Chondrocyte (in vitro differentiated cells): ENCODE measurements at regions not wholly inside any gene's neighbourhood (a gene's known extent, or its start where the extent isn't known, plus 50 kb on each side); places are given as distances from the start of the nearest gene placed in this dataset.
A peak's percentile ranks its signal among the peaks of the same experiment; 100 is the strongest.
"Not testable (repeated sequence)": the region's sequence is repeated elsewhere in the genome, so short reads cannot be mapped to it uniquely, and the experiment has no call there.

ENCODE experiments used
- DNase-seq: peaks from one replicate; pipeline ENCODE4 v3.0.0; 2021; ENCODE audit warnings: mixed read lengths, low spot score
- H3K27ac Mint-ChIP-seq: one replicate; pipeline ENCODE4 v1.8.0; 2021; ENCODE audit warnings: mild to moderate bottlenecking, moderate library complexity, mixed read lengths; ENCODE audit not compliant: unreplicated experiment
- H3K27me3 Mint-ChIP-seq: 2 replicates; pipeline ENCODE4 v1.8.0; 2021; ENCODE audit warnings: low read depth, mixed read lengths
- H3K36me3 Mint-ChIP-seq: 2 replicates; pipeline ENCODE4 v1.8.0; 2021; ENCODE audit warnings: low read depth, mixed read lengths
- H3K4me1 Mint-ChIP-seq: 2 replicates; pipeline ENCODE4 v1.8.0; 2021; ENCODE audit warnings: low read depth, mild to moderate bottlenecking, mixed read lengths
- H3K4me3 Mint-ChIP-seq: one replicate; pipeline ENCODE4 v1.8.0; 2021; ENCODE audit warnings: mild to moderate bottlenecking, moderate library complexity, mixed read lengths; ENCODE audit not compliant: unreplicated experiment
- H3K9me3 Mint-ChIP-seq: 2 replicates; pipeline ENCODE4 v1.8.0; 2021; ENCODE audit warnings: low read depth, mixed read lengths
- TF ChIP-seq, protein P1 (sequence below): fragments of 200-600 bp; sonication (generic); IDR thresholded peaks from 2 replicates; pipeline ENCODE4 v1.5.0; 2021; ENCODE audit warnings: antibody characterized with exemption, mild to moderate bottlenecking, moderate library complexity

DNA sequence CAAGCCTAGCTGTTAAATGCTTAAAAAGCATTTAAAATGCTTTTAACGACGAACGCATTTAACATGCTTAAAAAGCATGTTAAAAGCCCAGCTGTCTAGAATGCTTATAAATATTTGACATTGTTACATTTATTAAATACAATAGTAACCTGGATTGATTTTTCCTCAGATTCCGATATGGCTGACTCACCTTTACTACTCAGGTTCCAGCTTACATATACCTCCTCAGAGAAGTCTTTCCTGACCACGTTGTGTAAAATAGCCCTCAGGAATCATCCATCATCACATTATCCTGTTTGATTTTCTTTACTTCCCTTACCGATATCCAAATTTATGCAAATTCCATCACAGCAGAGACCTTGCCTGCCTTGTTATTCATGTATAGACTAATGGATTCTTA is 51.4 kb downstream of the SLC41A2 start:
- Mint-ChIP-seq H3K4me3 (no peak overlapping the region), H3K9me3 (no peaks in the 10 kb centered on the region), H3K36me3 (peaks cover 5% of the 10 kb centered on the region), H3K27ac (no peak overlapping the region), H3K4me1 (peaks cover 28% of the 10 kb centered on the region), H3K27me3 (no peaks in the 10 kb centered on the region)
- no peak for DNase-seq
- TF ChIP-seq, protein P1, sequence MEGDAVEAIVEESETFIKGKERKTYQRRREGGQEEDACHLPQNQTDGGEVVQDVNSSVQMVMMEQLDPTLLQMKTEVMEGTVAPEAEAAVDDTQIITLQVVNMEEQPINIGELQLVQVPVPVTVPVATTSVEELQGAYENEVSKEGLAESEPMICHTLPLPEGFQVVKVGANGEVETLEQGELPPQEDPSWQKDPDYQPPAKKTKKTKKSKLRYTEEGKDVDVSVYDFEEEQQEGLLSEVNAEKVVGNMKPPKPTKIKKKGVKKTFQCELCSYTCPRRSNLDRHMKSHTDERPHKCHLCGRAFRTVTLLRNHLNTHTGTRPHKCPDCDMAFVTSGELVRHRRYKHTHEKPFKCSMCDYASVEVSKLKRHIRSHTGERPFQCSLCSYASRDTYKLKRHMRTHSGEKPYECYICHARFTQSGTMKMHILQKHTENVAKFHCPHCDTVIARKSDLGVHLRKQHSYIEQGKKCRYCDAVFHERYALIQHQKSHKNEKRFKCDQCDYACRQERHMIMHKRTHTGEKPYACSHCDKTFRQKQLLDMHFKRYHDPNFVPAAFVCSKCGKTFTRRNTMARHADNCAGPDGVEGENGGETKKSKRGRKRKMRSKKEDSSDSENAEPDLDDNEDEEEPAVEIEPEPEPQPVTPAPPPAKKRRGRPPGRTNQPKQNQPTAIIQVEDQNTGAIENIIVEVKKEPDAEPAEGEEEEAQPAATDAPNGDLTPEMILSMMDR, result no peak

DNA sequence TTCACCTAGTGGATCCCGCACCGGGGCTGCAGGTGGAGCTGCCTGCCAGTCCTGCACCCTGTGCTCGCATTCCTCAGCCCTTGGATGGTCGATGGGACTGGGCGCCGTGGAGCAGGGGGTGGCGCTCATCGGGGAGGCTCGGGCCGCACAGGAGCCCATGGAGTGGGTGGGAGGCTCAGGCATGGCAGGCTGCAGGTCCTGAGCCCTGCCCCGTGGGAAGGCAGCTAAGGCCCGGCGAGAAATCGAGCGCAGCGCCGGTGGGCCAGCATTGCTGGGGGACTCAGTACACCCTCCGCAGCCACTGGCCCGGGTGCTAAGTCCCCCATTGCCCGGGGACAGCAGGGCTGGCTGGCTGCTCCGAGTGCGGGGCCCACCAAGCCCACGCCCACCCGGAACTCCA is 52.6 kb downstream of the SLC41A2 start:
- H3K4me3 Mint-ChIP-seq, H3K9me3 Mint-ChIP-seq, H3K27me3 Mint-ChIP-seq, DNase-seq, H3K27ac Mint-ChIP-seq, H3K36me3 Mint-ChIP-seq: not testable (repeated sequence)
- H3K4me1 Mint-ChIP-seq, result peaks cover 27% of the 10 kb centered on the region

DNA sequence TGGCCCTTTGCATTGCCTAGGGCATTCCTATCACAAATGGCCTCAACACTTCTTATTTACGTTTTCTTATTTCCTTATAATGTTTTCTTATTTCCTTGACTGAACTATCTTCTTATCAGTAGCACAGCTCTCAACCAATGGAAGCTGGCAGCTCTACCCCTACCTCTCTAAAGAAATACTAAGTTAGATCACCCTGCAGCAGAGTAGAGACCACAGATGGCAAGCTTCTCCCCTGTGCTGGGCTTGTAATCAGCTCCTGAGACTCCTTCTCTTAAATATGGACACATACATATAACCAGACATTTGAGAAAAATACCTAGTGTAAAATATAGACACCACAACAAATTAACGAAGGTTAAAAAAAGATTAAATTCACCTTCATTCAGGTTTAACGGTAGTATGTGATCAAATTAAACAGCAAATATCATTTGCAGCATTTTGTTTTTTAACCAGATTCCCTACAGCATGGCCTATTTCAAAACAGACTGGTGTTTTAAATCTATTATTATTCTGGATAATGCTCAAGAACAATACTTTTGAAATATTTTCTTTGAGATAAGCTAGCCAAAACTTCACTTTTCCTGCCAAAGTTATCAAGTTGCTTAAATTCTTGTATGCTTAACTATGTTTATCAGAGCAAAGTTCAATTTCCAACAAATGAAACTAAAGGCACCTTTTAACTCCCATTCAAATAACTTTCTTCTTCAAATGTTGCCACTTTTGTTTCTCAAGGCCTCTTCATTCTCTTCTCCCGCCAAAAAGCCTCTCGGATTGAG is 54.3 kb downstream of the SLC41A2 start:
- TF ChIP-seq, protein P1, result no peak
- DNase-seq, result no peak
- Mint-ChIP-seq H3K36me3 (peaks cover 5% of the 10 kb centered on the region), H3K4me3 (no peak overlapping the region), H3K4me1 (peaks cover 18% of the 10 kb centered on the region), H3K27me3 (no peaks in the 10 kb centered on the region), H3K27ac (peak overlapping the region; percentile 8), H3K9me3 (peaks cover 12% of the 10 kb centered on the region)

DNA sequence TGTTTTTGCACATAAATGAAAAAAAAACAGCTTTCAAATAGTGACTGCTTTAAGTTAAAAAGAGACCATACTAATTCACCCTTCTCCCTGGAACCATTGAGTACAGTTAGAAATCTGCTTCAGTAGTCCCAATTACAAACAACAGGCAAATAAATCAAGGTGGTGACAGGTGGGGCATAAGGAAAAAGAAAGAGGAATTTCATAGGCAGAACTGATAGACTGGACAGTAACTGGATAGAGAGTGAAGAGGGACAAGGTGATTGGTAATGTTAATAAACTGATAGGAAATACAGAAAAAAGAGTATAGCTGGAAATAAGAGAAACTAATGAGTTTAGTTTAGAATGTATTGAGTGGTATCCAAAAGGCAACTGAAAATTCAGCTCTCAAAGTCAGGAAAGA is 56.0 kb downstream of the SLC41A2 start:
- Mint-ChIP-seq H3K4me1 (peaks cover 18% of the 10 kb centered on the region), H3K27ac (no peak overlapping the region), H3K4me3 (no peak overlapping the region), H3K27me3 (no peaks in the 10 kb centered on the region), H3K9me3 (peaks cover 12% of the 10 kb centered on the region), H3K36me3 (peaks cover 5% of the 10 kb centered on the region)
- no peak for DNase-seq
- TF ChIP-seq, protein P1, result no peak

DNA sequence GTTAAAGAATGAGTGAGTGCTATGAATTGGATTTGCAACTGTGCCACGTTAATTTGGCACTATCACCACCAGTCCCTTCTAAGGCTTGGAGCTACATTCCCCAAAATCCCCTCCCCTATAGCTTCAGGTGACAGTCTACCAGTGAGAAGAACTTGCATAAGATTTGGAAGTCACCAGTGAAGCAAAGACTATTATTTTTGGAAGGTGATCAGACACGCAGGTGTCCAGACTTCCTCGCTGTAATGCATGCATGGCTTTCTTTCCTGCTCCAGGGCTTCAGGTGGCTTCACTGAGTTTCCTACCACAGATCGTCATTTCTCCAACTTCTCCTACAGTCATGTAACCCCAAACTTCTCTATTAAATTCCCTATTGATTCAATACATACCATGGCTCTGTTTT is 61.4 kb downstream of the SLC41A2 start:
- H3K4me1 Mint-ChIP-seq, result no peaks in the 10 kb centered on the region
- no peaks in the 10 kb centered on the region for H3K27me3 Mint-ChIP-seq

More for the DNA sequence above, 61.4 kb downstream of the SLC41A2 start:
- Mint-ChIP-seq H3K9me3 (peaks cover 15% of the 10 kb centered on the region), H3K27ac (no peak overlapping the region), H3K36me3 (no peaks in the 10 kb centered on the region), H3K4me3 (no peak overlapping the region)
- no peak for DNase-seq
- TF ChIP-seq, protein P1, result no peak
